Stimulated activated naive CD8-positive, alpha-beta T cell treated with anti-CD3 and anti-CD28 coated beads, Interleukin-15, Interleukin-2, amounts not matched to agents 100 ng/mL and 50 ng/mL, for 24 hours (primary cell): ENCODE measurements at regions not wholly inside any gene's neighbourhood (a gene's known extent, or its start where the extent isn't known, plus 50 kb on each side); places are given as distances from the start of the nearest gene placed in this dataset.

Experiments used
- H3K27ac Mint-ChIP-seq: one replicate; pipeline ENCODE4 v1.8.0; 2021; ENCODE audit warnings: mild to moderate bottlenecking, mixed read lengths
- H3K27me3 Mint-ChIP-seq: one replicate; pipeline ENCODE4 v1.8.0; 2021; ENCODE audit warnings: mixed read lengths
- H3K36me3 Mint-ChIP-seq: one replicate; pipeline ENCODE4 v1.8.0; 2021; ENCODE audit warnings: low read depth, mixed read lengths
- H3K4me1 Mint-ChIP-seq: one replicate; pipeline ENCODE4 v1.8.0; 2021; ENCODE audit warnings: low read depth, mixed read lengths
- H3K4me3 Mint-ChIP-seq: one replicate; pipeline ENCODE4 v1.8.0; 2021; ENCODE audit warnings: mild to moderate bottlenecking, mixed read lengths
- H3K9me3 Mint-ChIP-seq: one replicate; pipeline ENCODE4 v1.8.0; 2021; ENCODE audit warnings: mixed read lengths

- peaks cover 9% of the 10 kb centered on the region for H3K9me3 Mint-ChIP-seq
- H3K4me3 Mint-ChIP-seq, result no peak overlapping the region
- H3K36me3 Mint-ChIP-seq, result no peaks in the 10 kb centered on the region
- H3K4me1 Mint-ChIP-seq, result no peaks in the 10 kb centered on the region
- no peak overlapping the region for H3K27ac Mint-ChIP-seq
- H3K27me3 Mint-ChIP-seq, result no peaks in the 10 kb centered on the region
These were observed 577.8 kb downstream of the NLGN4X start for GRCh38 chrX:5650904-5651303.

DNA sequence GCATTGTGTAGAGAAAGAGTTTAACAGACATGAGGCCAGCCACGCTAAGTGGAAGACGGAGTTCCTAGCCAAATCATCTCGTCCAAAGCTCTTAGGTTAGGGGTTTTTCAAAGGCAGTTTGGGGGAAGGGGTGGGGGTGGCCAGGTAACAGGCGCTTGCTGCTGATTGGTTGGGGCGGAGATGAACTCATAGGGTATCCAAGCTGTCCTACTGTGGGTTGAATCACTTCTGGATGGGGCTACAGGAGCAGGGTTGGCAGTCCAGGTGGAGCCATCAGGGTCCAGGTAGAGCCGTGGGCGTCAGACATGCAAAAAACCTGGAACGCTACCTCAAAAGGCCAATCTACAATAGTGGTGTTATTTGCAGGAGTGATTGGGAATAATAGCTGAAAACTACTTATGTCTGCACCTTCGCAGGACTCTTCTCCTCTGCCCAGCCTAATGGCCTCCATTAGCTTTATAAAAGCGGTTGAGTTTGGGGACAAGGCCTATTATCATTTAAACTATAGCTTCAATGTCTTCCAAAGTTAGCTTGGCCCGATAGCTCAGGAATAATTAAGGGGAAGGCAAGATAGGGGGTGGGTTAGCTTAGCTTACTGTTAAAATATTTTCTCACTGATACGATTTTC lies 579.6 kb downstream of the NLGN4X start:
- H3K27me3 Mint-ChIP-seq, result no peaks in the 10 kb centered on the region
- H3K36me3 Mint-ChIP-seq, result no peaks in the 10 kb centered on the region
- peaks cover 9% of the 10 kb centered on the region for H3K9me3 Mint-ChIP-seq
- no peak overlapping the region for H3K27ac Mint-ChIP-seq
- no peak overlapping the region for H3K4me3 Mint-ChIP-seq
- no peaks in the 10 kb centered on the region for H3K4me1 Mint-ChIP-seq

DNA sequence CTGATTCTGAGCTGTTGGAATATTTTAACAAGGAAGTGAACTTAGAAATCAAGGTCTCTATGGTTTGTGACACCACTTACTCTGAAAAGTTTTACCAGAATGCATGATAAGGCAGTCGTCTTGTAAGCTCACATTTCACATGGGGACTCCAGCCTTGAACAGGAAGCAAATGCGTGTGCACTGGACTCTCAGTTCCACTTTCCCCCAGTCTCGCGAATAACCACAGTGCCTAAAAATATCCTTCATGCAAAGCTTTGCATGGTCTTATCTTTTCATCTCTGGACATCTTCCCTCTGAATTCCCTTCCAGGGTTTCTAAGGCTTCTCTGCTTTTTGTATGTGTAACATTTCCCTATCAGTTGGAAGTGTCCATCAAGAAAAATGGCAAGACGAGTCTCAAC lies 581.8 kb downstream of the NLGN4X start:
- Mint-ChIP-seq H3K27me3 (no peaks in the 10 kb centered on the region), H3K36me3 (no peaks in the 10 kb centered on the region), H3K4me1 (no peaks in the 10 kb centered on the region), H3K9me3 (peaks cover 5% of the 10 kb centered on the region), H3K27ac (no peak overlapping the region), H3K4me3 (no peak overlapping the region)

- Mint-ChIP-seq H3K27me3 (no peaks in the 10 kb centered on the region), H3K9me3 (peaks cover 5% of the 10 kb centered on the region), H3K4me3 (no peak overlapping the region), H3K27ac (no peak overlapping the region), H3K4me1 (no peaks in the 10 kb centered on the region), H3K36me3 (no peaks in the 10 kb centered on the region)
These were observed 583.9 kb downstream of the NLGN4X start for GRCh38 chrX:5644776-5645175.

DNA sequence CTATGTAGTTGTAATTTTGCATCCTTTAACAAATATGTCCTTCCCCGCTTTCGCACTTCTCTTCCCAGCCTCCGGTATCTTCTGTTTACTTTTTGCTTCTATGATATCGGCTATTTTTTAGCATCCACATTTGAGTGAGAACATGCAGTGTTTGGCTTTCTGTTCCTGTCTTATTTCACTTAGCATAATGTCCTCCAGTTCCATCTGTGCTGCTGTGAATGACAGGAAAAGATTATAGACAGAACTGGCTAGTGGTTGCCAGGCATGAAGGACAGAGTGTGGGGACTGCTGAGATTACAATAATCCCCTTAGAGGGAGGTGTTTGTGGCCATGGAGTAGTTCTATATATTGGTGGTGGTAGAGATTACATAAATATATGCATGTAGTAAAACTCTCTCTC lies 588.6 kb downstream of the NLGN4X start:
- Mint-ChIP-seq H3K27ac (no peak overlapping the region), H3K36me3 (no peaks in the 10 kb centered on the region), H3K9me3 (no peaks in the 10 kb centered on the region), H3K4me1 (no peaks in the 10 kb centered on the region), H3K27me3 (no peaks in the 10 kb centered on the region), H3K4me3 (no peak overlapping the region)

GRCh38 chrX:5638572-5638971 lies 590.1 kb downstream of the NLGN4X start:
- Mint-ChIP-seq H3K9me3 (peaks cover under 1% of the 10 kb centered on the region), H3K4me1 (no peaks in the 10 kb centered on the region), H3K27ac (no peak overlapping the region), H3K4me3 (no peak overlapping the region), H3K36me3 (no peaks in the 10 kb centered on the region), H3K27me3 (no peaks in the 10 kb centered on the region)

GRCh38 chrX:5632887-5633286 lies 595.8 kb downstream of the NLGN4X start:
- H3K9me3 Mint-ChIP-seq, result peaks cover 6% of the 10 kb centered on the region
- H3K4me3 Mint-ChIP-seq, result no peak overlapping the region
- no peak overlapping the region for H3K27ac Mint-ChIP-seq
- no peaks in the 10 kb centered on the region for H3K36me3 Mint-ChIP-seq
- no peaks in the 10 kb centered on the region for H3K4me1 Mint-ChIP-seq
- H3K27me3 Mint-ChIP-seq, result no peaks in the 10 kb centered on the region

- Mint-ChIP-seq H3K36me3 (no peaks in the 10 kb centered on the region), H3K4me1 (no peaks in the 10 kb centered on the region), H3K27me3 (no peaks in the 10 kb centered on the region), H3K4me3 (no peak overlapping the region), H3K27ac (no peak overlapping the region), H3K9me3 (peaks cover 6% of the 10 kb centered on the region)
These were observed 596.5 kb downstream of the NLGN4X start for GRCh38 chrX:5632061-5632614.

GRCh38 chrX:5617666-5618065 lies 611.0 kb downstream of the NLGN4X start:
- Mint-ChIP-seq H3K9me3 (no peaks in the 10 kb centered on the region), H3K4me1 (no peaks in the 10 kb centered on the region), H3K27me3 (no peaks in the 10 kb centered on the region), H3K36me3 (no peaks in the 10 kb centered on the region), H3K27ac (no peak overlapping the region), H3K4me3 (no peak overlapping the region)

GRCh38 chrX:5595570-5595969 lies 633.1 kb downstream of the NLGN4X start:
- Mint-ChIP-seq H3K27ac (no peak overlapping the region), H3K27me3 (no peaks in the 10 kb centered on the region), H3K4me1 (no peaks in the 10 kb centered on the region), H3K4me3 (no peak overlapping the region), H3K36me3 (no peaks in the 10 kb centered on the region), H3K9me3 (peaks cover 1% of the 10 kb centered on the region)

DNA sequence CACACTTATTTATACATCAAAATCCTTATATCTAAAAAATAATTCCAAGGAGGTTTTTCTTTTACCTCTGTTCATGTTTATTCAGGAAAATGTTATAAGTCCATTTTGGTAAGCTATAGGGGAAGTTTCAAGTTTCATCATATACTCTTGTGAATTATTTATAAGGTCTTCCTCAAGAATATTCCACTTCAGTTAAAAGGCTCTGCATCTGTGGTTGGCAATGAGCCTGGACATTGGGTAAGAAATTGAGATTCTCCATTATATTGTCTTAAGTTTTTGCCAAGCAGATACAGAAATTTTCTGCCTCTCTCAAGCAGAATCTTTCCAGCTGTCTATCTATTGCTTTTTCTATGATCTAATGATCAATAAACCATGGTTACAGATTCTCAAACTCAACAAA lies 641.9 kb downstream of the NLGN4X start:
- Mint-ChIP-seq H3K4me3 (no peak overlapping the region), H3K27ac (no peak overlapping the region), H3K27me3 (no peaks in the 10 kb centered on the region), H3K4me1 (no peaks in the 10 kb centered on the region), H3K36me3 (no peaks in the 10 kb centered on the region), H3K9me3 (peaks cover 11% of the 10 kb centered on the region)

DNA sequence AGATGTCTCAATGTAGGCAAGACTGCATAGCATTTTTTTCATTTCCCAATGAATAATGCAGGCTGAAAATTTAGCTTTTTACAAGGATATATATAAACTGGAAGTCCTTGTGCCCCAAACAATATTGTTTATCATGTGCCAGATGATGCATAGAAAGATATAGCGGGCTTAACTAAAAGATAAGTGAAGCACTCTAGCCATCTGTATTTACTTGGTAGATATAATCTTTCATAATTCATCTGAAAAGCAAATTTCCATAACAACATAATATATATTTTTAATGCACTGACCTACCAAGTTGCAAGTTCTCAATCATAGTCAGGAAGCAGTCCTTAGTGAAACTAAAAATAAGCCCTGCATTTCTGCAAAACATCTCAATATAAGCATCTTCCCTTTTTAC lies 653.3 kb downstream of the NLGN4X start:
- H3K4me1 Mint-ChIP-seq, result no peaks in the 10 kb centered on the region
- no peaks in the 10 kb centered on the region for H3K9me3 Mint-ChIP-seq
- no peaks in the 10 kb centered on the region for H3K27me3 Mint-ChIP-seq
- no peak overlapping the region for H3K27ac Mint-ChIP-seq
- no peak overlapping the region for H3K4me3 Mint-ChIP-seq
- H3K36me3 Mint-ChIP-seq, result no peaks in the 10 kb centered on the region

GRCh38 chrX:5568934-5569333 lies 659.7 kb downstream of the NLGN4X start:
- H3K36me3 Mint-ChIP-seq, result no peaks in the 10 kb centered on the region
- H3K9me3 Mint-ChIP-seq, result no peaks in the 10 kb centered on the region
- no peaks in the 10 kb centered on the region for H3K4me1 Mint-ChIP-seq
- H3K4me3 Mint-ChIP-seq, result no peak overlapping the region
- no peaks in the 10 kb centered on the region for H3K27me3 Mint-ChIP-seq
- no peak overlapping the region for H3K27ac Mint-ChIP-seq

DNA sequence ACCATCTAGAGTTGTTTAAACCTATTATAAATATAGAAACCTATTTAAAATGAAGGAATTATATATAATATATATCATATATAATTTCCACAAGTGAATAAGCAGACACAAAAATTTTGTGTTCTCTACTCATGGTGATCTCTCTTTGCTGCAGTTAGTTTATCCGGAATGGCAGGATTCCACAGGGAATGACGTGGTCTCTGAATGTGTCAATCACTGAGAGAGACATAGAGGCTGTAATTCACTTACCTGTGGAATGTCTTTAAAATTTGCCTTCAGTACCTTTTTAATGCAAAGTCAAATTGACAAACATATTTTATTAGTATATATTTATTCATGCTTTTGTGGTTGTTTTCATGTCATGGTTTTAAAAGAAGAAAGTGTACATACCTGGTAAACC lies 669.3 kb downstream of the NLGN4X start:
- no peaks in the 10 kb centered on the region for H3K4me1 Mint-ChIP-seq
- H3K27ac Mint-ChIP-seq, result no peak overlapping the region
- H3K27me3 Mint-ChIP-seq, result no peaks in the 10 kb centered on the region
- no peak overlapping the region for H3K4me3 Mint-ChIP-seq
- H3K9me3 Mint-ChIP-seq, result no peaks in the 10 kb centered on the region
- H3K36me3 Mint-ChIP-seq, result no peaks in the 10 kb centered on the region

- peaks cover 10% of the 10 kb centered on the region for H3K9me3 Mint-ChIP-seq
- no peaks in the 10 kb centered on the region for H3K36me3 Mint-ChIP-seq
- no peaks in the 10 kb centered on the region for H3K4me1 Mint-ChIP-seq
- H3K27ac Mint-ChIP-seq, result no peak overlapping the region
- H3K4me3 Mint-ChIP-seq, result no peak overlapping the region
- H3K27me3 Mint-ChIP-seq, result no peaks in the 10 kb centered on the region
These were observed 679.2 kb downstream of the NLGN4X start for GRCh38 chrX:5549512-5549911.

GRCh38 chrX:5537098-5537497 lies 691.6 kb downstream of the NLGN4X start:
- Mint-ChIP-seq H3K27ac (no peak overlapping the region), H3K27me3 (no peaks in the 10 kb centered on the region), H3K4me3 (no peak overlapping the region), H3K4me1 (no peaks in the 10 kb centered on the region), H3K9me3 (no peaks in the 10 kb centered on the region), H3K36me3 (no peaks in the 10 kb centered on the region)
